ENCODE measurements at regions not wholly inside any gene's neighbourhood (a gene's known extent, or its start where the extent isn't known, plus 50 kb on each side); places are given as distances from the start of the nearest gene placed in this dataset.

DNA sequence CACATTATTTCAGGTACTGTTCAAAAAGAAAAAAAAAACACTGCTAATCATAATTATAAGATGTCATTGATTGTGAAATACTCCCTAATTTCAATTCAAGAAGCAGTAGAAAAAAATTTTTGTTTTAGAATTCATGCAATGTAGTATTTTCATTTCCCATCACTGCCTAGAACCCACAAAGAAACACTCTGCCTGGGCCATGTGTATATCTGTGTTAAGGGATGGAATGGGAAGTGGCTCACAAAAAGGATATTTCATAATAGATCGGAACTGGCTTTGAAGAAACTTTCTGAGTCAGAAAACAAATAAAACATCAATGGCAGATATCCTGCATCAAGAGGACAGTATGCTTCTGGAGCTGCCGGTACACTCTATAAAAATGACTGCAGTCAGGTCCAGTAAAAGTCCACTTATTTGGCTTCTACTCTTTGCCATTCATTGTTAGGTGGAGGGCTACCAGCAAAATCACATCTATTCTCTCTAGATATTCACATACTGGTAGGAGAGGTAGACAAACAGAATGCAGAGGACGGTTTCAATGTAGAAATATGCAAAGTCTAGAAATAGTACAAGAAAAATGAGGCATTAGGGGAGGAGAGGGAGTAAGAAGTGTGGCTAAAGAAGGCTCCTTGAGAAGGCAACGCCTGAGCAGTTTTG, 135.0 kb upstream of the TNFAIP3 start:
- no peak for DNase-seq (ENCODE audit: low spot score)

DNA sequence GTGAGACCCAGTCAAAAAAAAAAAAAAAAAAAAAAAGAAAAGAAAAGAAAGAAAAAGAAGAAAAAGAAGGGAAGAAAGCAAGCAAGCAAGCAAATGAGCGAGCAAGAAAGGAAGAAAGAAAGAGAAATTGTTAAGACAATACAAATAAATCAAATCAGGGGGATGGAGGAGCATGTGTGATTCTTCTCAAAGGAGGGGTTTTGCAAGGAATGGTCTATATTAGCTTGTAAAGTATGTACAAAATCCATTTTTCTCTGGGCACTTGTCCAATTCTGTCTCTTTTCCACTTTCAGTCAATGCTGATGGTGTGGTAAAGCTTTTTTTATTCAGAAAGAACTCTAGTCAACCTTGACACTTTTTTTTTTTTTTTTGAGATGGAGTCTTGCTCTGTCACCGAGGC, 133.7 kb upstream of the TNFAIP3 start:
- no peak for DNase-seq (ENCODE audit: low spot score)

- no peak for DNase-seq (ENCODE audit: low spot score)
Observed at GRCh38 chr6:137734005-137734874, 132.8 kb upstream of the TNFAIP3 start.

DNA sequence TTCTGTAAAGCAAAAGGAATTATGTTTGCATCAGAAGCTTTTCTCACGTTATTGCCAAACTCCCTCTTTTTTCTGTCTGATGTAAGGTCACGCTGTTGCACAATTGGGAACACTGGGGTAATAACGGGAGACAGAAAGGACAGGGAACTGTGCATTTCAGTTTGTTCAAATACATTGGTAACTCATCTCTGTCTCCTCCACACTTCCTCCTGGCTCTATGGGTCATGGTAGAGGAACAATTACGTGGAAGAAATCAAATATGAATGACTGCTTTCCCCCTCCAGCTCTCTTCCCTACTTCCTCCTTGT, 132.2 kb upstream of the TNFAIP3 start:
- DNase-seq (ENCODE audit: low spot score): no peak

GRCh38 chr6:137736048-137736818, 130.8 kb upstream of the TNFAIP3 start:
- no peak for DNase-seq (ENCODE audit: low spot score)

GRCh38 chr6:137736911-137737310, 130.1 kb upstream of the TNFAIP3 start:
- no peak for DNase-seq (ENCODE audit: low spot score)

DNA sequence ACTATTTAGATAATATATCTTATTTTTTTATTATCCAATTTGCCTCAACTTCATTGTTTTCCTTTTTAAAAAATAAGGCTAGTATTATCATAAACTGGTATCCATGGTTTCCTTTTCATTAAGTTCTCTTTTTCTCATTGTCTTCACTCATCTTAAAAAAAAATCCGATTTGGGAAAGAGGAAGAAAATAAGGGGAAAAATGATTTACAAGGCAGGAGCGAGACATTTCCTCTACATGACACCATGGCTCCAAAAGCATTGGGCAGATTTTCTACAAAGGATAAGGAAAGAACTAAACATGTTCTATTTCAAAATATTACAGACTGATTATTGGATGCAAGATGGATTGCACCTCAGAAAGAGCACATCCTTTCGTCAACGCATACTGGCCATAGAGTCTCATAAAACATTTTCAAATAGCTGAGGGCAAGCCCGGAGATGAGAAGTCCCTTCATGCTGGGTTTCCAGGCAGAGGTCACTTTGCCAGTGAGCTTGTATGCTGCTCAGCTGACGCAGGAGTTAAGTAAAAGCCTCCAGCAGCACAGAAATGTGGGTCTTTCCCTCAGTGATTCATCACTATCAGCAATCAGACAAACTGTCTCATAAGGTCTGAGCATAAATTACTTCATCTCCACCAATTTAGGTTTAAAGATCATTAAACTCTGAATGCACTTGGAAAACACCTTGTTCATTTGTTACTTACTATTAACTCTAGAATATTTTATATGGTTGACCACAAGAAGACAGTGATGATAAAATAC, 129.0 kb upstream of the TNFAIP3 start:
- DNase-seq (ENCODE audit: low spot score): no peak

DNA sequence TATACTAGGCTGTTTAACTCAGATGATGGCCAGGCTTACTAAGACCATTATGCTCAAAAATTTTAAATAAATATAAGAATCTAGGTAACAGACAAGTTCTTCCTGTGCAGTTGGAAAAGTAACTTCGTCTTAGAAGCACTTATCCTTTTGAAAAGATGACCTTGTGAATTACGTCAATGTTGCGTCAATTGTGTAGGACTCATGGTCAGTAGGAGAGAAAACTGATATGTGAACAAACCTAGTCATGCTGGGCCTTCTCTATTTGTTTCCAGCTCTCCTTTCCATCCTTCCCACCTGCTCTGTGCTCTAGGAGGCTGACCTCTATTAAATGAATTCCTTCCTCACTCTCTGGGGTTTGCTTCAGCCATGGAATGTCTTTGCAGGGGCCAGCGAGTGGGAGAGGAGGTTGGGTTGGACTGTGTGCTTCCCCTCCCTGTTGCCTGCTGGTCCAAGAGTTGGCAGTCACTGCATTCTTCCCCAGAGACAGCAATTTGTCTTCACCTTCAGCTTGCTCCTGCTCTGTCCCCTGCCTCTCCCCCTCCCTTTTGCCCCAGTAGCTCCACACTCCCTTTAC, 128.0 kb upstream of the TNFAIP3 start:
- no peak for DNase-seq (ENCODE audit: low spot score)

DNA sequence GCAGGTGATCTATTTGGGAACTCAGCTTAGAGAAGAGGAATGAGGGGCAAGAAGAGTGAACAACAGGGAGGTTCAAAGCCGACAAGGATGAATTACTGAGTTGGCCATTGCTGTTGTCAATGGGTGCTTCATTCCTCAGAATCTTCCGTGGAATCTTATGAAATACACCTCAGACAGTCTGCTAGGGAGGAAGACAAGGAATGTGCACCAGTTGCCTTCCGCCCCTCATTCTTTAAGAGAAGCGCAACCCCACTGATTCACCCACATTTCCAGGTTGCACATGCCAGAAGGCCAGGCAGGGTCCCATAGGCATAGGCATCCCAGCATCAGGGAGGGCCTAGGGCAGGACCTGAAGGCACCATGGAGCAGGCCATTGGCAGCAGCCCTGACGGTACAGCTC, 127.5 kb upstream of the TNFAIP3 start:
- DNase-seq (ENCODE audit: low spot score): no peak

DNA sequence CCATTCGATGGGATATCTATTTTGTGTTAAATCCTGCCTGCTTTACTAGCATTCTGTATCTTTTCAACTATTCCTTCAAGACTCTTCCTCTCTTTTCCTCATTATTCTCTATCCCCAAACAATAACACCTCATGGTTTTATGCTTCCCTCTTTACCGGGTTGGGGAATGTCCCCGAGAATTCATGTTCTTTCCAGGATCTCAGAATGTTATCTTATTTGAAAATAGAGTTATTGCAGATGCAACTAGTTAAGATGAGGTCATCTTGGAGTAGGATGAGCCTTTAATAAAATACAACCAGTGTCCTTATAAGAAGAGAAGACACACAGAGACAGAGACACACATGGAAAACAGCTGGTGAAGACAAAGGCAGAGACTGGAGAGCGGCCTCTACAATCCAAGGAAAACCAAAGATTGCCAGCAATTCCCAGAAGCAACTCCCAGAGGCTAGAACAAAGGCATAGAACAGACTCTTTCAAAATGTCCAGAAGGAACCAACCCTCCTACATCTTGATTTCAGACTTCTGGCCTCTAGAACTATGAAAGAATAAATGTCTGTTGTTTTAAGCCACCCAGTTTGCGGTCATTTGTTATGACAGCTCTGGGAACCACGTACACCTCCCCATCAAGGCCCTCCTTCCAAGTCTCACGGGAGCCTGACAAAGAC, 126.8 kb upstream of the TNFAIP3 start:
- DNase-seq (ENCODE audit: low spot score): no peak

DNA sequence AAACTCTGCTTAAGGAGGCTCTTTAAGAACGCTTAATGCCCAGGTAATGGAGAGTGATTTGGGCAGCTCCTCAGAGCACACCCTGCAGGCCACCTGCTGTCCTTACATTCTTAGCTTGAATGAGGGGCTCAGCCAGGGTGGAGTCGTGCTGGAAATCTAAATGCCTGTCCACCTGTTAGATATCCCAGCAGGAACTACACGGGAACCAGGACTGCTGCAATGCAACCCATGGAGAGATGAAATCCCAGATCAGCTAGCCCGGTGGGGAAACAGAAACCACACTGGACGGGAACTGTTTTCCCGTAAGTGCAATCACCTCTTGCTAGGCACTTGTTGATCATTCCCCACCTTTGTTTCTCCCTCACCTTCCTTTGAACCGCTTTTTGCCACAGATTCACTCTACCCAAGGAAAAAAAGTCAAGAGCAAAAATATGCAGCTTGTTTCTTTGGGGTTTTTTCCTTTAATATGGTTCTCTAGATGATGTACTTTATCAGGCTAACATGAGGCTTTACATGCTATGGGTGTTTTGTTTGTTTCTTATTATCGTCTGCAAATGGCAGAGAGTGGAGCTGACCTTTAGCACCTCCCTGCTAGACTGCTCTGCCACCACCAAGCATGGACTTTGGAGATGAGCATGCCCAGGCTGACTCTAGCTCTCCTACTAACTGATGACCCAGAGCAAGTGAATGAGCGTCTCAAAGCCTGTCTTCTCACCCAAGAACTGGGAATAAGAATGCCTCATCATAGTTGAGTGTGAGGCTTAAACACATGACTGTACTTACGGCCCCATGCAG, 125.9 kb upstream of the TNFAIP3 start:
- no peak for DNase-seq (ENCODE audit: low spot score)

DNA sequence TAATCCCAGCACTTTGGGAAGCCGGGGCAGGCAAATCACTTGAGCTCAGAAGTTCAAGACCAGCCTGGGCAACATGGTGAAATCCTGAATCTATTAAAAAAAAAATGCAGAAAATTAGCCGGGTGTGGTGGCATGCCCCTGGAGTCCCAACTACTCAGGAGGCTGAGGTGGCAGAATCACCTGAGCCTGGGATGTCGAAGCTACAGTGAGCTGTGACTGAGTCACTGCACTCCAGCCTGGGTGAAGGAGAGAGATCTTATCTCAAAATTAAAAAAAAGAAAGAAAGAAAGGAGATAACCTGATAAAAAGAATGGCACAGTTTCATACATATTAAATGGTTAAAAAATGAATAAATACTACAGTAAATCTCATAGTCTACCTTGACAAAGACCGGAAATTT, 123.6 kb upstream of the TNFAIP3 start:
- no peak for DNase-seq (ENCODE audit: low spot score)

DNA sequence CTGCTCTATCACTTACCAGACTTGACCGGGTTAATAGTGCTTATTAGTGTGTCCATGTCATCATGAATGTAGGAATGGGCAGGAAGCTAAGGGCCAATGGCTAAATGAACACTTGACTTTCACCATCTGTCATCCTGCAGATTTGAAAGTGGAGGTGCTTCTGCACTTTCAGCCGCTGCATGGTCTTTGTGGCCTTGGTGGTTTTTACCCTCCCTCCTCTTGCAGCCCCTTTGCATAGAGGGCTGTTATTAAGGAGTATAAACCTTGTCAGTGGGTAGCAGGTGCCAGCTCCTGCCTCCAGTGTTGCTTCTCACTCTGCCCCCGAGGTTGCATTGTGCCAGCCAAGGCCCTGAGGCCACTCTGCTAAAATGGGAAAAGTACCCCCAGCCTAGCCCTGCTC, 122.2 kb upstream of the TNFAIP3 start:
- DNase-seq (ENCODE audit: low spot score): no peak

- DNase-seq (ENCODE audit: low spot score): no peak
Observed at GRCh38 chr6:137745321-137745720, 121.7 kb upstream of the TNFAIP3 start.

GRCh38 chr6:137746264-137746663, 120.8 kb upstream of the TNFAIP3 start:
- no peak for DNase-seq (ENCODE audit: low spot score)

GRCh38 chr6:137749696-137750211, 117.3 kb upstream of the TNFAIP3 start:
- no peak for DNase-seq (ENCODE audit: low spot score)

DNA sequence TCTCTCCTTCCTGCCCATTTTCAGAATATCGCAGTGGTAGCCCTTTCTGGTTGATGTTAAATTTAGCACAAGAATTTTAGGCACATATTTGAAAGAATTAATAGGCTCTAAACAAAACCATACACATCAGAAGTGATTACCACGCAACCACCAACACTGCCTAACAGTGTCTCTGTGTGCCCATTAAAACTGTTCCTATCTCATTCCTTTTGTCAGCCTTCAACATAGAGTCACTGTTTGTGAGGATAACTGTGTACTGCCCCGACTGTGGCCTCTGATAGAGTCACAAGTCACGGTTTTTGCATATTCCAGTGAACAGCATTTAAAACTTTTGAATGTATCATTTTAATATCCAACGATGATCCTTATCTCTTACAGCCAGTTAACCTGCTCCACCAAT, 116.8 kb upstream of the TNFAIP3 start:
- no peak for DNase-seq (ENCODE audit: low spot score)

- no peak for DNase-seq (ENCODE audit: low spot score)
Observed at GRCh38 chr6:137751768-137752560, 115.1 kb upstream of the TNFAIP3 start.

DNA sequence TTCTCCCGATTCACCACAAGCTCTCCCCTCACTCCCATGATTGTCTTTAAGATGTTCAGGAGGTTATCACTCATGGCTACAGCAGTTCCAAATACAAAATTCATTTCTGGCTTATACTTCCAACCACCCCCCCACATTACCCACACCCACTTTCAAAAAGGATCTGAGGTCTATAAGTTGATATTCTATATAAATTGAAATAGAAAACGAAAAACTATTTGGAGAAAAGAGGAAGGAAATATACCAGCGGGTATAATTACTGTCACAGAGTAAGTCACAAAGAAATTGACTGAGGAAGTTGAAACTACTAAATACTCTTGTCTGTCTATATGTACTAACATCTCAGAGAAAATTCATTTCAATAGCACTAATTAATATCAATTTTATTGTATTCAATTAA, 112.7 kb upstream of the TNFAIP3 start:
- DNase-seq (ENCODE audit: low spot score): no peak

Data from SK-N-DZ (cell line).